ENCODE measurements at regions not wholly inside any gene's neighbourhood (a gene's known extent, or its start where the extent isn't known, plus 50 kb on each side); places are given as distances from the start of the nearest gene placed in this dataset.
A peak's percentile ranks its signal among the peaks of the same experiment; 100 is the strongest.

DNA sequence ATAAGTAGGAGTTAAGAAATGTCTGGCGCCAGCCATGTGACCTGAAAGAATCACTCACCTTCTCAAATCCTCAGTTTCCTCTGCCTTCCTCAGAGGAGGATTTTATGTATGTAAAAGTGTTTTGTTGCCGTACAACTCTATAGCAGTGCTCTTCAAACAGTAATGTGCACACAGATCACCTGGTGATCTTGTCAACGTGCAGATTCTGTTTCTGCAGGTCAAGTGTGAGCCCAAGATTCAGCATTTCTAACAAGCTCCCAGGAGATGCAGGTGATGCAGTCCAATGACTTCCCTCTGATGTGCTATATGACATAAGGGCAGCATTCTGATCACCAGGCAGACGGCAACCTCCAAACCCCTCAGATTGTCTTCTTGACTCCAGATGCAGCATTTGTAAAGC is 83.7 kb downstream of the CDC7 start:
- H3K36me3 ChIP-seq, result no peaks in the 10 kb centered on the region
- peaks cover 21 to 23% of the 10 kb centered on the region in 2 donors for H3K4me1 ChIP-seq
- H3K27ac ChIP-seq, result peak overlapping the region in 1 of 3 donors; percentile 43
- WGBS, 2 donors, result 86 to 89% methylated on average over 4 of the region's 4 CpGs
- intact Hi-C loops (cut with DNase I), result no loop called here
- H3K27me3 ChIP-seq, result no peaks in the 10 kb centered on the region
- DNase-seq, result no peak
- no peaks in the 10 kb centered on the region for H3K9me3 ChIP-seq
- TF ChIP-seq, protein P1, sequence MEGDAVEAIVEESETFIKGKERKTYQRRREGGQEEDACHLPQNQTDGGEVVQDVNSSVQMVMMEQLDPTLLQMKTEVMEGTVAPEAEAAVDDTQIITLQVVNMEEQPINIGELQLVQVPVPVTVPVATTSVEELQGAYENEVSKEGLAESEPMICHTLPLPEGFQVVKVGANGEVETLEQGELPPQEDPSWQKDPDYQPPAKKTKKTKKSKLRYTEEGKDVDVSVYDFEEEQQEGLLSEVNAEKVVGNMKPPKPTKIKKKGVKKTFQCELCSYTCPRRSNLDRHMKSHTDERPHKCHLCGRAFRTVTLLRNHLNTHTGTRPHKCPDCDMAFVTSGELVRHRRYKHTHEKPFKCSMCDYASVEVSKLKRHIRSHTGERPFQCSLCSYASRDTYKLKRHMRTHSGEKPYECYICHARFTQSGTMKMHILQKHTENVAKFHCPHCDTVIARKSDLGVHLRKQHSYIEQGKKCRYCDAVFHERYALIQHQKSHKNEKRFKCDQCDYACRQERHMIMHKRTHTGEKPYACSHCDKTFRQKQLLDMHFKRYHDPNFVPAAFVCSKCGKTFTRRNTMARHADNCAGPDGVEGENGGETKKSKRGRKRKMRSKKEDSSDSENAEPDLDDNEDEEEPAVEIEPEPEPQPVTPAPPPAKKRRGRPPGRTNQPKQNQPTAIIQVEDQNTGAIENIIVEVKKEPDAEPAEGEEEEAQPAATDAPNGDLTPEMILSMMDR (IDR thresholded peaks at IDR 0.05), result no peak
- no peak for TF ChIP-seq POLR2A (IDR thresholded peaks at IDR 0.05)
- no peak overlapping the region for H3K4me3 ChIP-seq (replicated peaks in 1 of 3)

DNA sequence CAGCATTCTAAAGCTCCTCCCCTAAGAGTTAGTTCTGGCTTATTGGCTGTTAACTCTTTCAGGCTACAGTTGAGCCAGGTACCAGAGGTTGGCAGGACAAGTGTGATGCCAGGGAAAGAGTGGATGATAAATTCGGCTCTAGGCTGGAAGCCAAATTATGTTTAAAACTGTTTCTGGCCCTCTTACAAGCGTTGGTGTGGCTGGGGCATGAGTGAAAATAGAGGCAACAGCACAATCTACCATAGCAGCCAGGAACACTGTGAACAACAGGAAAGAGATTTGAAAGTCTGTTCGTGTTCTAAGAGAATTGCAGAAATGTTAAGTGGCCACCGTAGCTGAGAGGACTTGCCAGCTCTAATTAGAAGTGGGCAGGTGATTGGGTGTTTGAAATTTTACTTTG is 84.2 kb downstream of the CDC7 start:
- no peaks in the 10 kb centered on the region for H3K27me3 ChIP-seq
- H3K27ac ChIP-seq, result peak overlapping the region; percentile 43 to 74 (median 74)
- DNase-seq, result peak; percentile 45
- peaks cover 21 to 26% of the 10 kb centered on the region in 2 donors for H3K4me1 ChIP-seq
- WGBS, 2 donors, result 34 to 54% methylated on average over 4 of the region's 4 CpGs
- intact Hi-C loops (cut with DNase I), result no loop called here
- no peaks in the 10 kb centered on the region for H3K36me3 ChIP-seq
- H3K9me3 ChIP-seq, result no peaks in the 10 kb centered on the region
- TF ChIP-seq, protein P1 (IDR thresholded peaks at IDR 0.05), result no peak
- no peak for TF ChIP-seq POLR2A (IDR thresholded peaks at IDR 0.05)
- H3K4me3 ChIP-seq (replicated peaks in 1 of 3), result no peak overlapping the region

DNA sequence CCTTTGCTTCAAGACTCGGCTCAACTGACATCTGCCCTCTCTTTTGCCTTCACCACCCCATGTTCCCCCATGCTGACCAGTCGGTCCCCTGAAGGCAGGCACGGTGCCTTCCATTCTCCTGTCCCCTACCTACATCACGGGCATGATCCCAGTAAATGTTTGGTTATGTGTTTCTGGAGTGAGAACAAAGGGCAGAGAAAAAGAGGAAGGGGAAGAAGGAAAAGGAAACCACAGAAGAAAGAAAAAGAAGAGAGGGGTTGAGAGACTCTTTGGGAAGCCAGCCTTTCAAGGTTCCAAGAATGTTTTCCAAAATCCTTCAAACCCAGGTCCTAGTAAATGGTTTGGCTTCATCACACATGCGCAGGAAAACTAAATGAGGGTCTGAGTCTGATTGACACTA is 84.9 kb downstream of the CDC7 start:
- intact Hi-C loops (cut with DNase I), result no loop called here
- no peaks in the 10 kb centered on the region for H3K27me3 ChIP-seq
- no peaks in the 10 kb centered on the region for H3K9me3 ChIP-seq
- H3K36me3 ChIP-seq, result no peaks in the 10 kb centered on the region
- H3K4me3 ChIP-seq (replicated peaks in 1 of 3), result no peak overlapping the region
- DNase-seq, result no peak
- H3K27ac ChIP-seq, result peak overlapping the region; percentile 43 to 74 (median 74)
- WGBS, 2 donors, result 78 to 90% methylated on average over 5 of the region's 5 CpGs
- peaks cover 21 to 26% of the 10 kb centered on the region in 2 donors for H3K4me1 ChIP-seq
- TF ChIP-seq, protein P1 (IDR thresholded peaks at IDR 0.05), result no peak
- no peak for TF ChIP-seq POLR2A (IDR thresholded peaks at IDR 0.05)

DNA sequence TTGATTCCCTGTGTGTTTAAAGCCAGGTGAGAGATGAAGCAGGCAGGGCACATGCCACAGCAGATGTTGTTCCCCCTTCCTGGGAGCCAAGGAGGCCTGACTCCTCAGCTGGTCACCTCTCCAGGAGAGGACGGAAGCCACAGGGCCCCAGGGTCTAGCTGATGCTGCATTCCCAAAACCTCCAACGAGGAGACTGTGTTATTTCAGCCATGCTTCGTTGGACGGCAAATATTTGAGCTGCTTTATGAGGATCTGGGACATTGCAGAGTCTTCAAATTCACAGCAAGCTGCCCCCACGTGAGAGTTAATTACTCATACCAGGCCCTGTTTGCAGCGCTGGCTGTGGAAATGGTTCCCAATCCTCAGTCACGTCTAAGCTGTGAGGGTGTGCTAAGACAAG is 85.3 kb downstream of the CDC7 start:
- Histone ChIP-seq H3K27me3 (no peaks in the 10 kb centered on the region), H3K9me3 (no peaks in the 10 kb centered on the region), H3K4me3 (replicated peaks in 1 of 3) (no peak overlapping the region), H3K4me1 (peaks cover 21 to 26% of the 10 kb centered on the region in 2 donors), H3K27ac (peak overlapping the region; percentile 74 to 86 (median 74)), H3K36me3 (no peaks in the 10 kb centered on the region)
- TF ChIP-seq, protein P1 (IDR thresholded peaks at IDR 0.05), result no peak
- TF ChIP-seq POLR2A (IDR thresholded peaks at IDR 0.05), result no peak
- intact Hi-C loops (cut with DNase I), result no loop called here
- peak; percentile 85 to 86 for DNase-seq
- 27 to 29% methylated on average over 5 to 7 of the region's 7 CpGs for WGBS, 2 donors

DNA sequence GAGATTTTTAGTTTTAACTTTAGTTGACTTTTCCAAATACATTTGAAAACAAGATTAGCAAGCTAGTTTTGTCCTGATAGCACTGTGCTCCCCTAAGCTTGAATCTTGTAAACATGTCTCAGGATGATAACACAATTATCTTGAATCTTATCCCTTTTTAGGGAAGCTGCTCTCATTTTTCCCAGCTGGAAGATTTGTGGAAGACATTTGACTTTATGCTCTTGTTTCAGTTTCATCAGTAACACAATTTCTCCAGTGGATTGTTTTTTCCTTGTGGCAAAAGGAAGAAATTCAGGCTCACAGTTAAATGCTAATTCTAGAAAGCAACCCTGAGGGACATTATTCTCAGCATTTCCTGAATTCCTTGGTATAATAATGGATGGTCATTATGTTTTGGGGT is 88.8 kb downstream of the CDC7 start:
- TF ChIP-seq, protein P1 (IDR thresholded peaks at IDR 0.05), result peak in 2 of 6 experiments; percentile 13 to 37
- TF ChIP-seq POLR2A (IDR thresholded peaks at IDR 0.05), result no peak
- H3K27me3 ChIP-seq, result no peaks in the 10 kb centered on the region
- H3K4me1 ChIP-seq, result peaks cover 21 to 26% of the 10 kb centered on the region in 2 donors
- H3K36me3 ChIP-seq, result no peaks in the 10 kb centered on the region
- no peak for DNase-seq
- intact Hi-C loops (cut with DNase I), result no loop called here
- peak overlapping the region in 1 of 3 donors; percentile 43 for H3K27ac ChIP-seq
- no peaks in the 10 kb centered on the region for H3K9me3 ChIP-seq
- H3K4me3 ChIP-seq (replicated peaks in 1 of 3), result no peak overlapping the region
